GM12872 (cell line): ENCODE measurements at regions not wholly inside any gene's neighbourhood (a gene's known extent, or its start where the extent isn't known, plus 50 kb on each side); places are given as distances from the start of the nearest gene placed in this dataset.

Source experiments
- TF ChIP-seq, protein P1 (sequence below): IDR thresholded peaks from 3 replicates; pipeline ENCODE4 v1.5.1; 2011; ENCODE audit warnings: low read depth, mild to moderate bottlenecking, low read length, moderate library complexity; ENCODE audit not compliant: insufficient read depth

DNA sequence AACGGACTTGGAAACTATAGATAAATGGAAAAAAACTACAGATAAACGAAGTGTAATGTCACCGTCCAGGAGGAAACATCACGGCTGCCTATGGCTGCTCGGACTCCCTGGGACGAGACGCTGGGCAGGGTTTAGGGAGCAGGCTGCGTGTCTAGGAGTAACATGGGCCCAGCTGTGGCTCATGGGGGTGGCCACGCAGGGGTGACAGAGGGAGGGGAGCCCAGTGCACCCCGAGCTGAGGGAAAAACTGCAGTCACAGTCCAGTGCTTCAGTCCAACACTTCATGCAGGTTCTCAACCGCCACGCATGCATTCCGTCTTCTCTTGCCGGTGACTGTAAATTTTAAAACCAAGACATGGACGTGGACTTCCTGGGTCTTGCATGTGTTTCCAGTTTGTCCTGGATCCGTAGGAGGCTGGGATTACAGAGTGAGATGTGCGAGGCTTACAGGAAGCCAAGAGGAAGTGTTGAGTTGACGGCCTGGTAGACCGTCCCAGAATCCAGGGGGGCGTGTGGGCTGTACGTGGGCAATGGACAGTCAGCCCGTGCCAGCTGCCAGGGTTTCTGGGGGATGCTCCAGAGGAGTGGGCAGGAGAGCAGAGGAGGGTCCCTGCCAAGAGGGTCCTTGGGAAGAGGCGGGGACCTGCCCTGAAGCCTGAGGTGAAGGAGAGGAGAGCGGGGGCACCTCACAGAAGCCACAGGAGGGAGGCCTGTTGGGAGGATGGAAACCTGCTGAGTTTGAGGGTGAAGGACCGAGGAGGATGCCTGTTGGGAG lies 691.4 kb downstream of the BRD1 start:
- TF ChIP-seq, protein P1, sequence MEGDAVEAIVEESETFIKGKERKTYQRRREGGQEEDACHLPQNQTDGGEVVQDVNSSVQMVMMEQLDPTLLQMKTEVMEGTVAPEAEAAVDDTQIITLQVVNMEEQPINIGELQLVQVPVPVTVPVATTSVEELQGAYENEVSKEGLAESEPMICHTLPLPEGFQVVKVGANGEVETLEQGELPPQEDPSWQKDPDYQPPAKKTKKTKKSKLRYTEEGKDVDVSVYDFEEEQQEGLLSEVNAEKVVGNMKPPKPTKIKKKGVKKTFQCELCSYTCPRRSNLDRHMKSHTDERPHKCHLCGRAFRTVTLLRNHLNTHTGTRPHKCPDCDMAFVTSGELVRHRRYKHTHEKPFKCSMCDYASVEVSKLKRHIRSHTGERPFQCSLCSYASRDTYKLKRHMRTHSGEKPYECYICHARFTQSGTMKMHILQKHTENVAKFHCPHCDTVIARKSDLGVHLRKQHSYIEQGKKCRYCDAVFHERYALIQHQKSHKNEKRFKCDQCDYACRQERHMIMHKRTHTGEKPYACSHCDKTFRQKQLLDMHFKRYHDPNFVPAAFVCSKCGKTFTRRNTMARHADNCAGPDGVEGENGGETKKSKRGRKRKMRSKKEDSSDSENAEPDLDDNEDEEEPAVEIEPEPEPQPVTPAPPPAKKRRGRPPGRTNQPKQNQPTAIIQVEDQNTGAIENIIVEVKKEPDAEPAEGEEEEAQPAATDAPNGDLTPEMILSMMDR: no peak

DNA sequence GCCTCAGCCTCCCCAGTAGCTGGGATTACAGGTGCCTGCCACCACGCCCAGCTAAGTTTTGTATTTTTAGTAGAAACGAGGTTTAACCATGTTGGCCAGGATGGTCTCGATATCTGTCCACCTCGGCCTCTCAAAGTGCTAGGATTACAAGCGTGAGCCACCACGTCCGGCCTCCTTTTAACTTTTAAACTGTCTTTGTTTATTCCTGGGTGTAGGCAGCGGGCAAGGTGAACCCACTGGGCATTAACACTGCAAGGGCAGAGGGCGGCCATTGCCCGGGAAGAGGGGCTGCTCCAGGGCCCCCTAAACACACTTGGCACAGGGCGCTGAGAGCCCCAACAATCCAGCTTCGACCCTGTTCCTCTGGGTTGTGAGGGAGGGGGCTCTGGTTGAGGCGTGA lies 693.6 kb downstream of the BRD1 start:
- TF ChIP-seq, protein P1: no peak

DNA sequence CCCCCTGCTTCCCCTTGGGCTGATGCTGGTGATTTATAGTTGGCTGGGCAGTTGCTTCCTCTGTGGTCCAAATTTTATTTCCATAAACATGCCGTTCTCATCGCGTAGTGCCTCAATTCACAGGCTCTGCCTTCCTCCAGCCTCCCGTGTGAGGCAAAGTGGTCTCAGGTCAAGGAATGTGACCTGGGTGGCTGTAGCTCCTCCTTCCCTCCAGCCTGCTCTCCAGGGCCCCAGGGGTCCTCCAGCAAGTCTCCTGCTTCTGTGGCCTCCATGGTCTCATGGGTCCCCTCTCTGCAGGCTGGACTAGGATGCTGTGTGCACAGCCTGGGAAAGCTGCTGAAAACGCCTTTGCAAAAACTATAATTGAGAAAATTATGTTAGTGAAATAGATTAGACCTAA lies 694.1 kb downstream of the BRD1 start:
- TF ChIP-seq, protein P1: no peak

DNA sequence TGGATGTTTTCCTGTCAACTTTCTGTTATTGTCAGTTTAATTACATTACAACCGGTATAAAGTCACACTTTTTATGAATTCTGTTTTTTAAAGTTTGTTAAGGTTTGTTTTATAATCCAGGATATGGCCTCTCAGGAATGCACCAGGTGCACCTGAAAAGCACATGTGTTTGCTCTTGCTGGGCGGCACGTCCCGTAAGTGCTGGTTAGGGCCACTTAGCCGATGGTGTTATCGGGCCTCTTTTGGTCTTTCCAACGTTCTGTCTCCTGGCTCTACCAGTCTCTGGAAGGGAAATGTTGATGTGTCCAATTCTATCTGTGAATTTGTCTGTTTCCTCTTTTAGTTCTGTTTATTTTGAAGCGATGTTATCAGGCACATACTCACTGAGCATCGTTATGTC lies 695.7 kb downstream of the BRD1 start:
- TF ChIP-seq, protein P1: no peak

DNA sequence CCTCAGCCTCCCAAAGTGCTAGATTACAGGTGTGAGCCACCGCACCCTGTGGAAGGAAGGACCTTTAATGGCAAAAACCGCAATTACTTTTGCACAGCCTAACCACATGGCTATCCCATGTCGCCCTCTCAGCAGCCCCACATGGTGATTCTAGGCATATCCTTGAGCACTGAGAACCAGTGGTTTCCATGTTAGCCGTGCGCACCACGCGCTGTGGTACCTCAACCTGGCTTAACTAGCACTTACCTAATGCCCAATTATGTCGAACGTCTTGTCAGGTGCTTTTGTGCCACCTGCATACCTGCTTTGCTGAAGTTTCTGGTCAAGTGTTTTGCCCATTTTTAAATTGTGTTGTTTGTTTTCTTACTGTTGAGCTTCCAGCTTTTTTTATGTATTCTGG lies 697.9 kb downstream of the BRD1 start:
- TF ChIP-seq, protein P1: no peak

DNA sequence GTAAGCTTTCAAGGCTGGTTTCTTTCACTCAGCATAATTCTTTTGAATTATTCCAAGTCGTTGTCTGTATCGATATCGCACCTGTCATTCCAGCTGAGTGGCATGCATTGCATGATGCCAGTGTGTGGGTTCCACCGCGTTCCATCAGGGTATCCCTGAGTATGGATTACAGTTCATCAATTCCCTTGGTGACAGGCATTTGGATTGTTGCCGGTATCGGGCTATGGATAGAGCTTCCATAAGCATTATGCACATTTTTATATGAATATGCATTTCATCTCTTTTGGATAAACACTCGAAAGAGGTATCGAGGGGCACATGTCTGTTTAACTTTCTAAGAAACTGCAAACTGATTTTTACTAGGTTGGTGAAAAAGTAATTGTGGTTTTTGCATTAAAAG lies 698.8 kb downstream of the BRD1 start:
- TF ChIP-seq, protein P1: no peak

DNA sequence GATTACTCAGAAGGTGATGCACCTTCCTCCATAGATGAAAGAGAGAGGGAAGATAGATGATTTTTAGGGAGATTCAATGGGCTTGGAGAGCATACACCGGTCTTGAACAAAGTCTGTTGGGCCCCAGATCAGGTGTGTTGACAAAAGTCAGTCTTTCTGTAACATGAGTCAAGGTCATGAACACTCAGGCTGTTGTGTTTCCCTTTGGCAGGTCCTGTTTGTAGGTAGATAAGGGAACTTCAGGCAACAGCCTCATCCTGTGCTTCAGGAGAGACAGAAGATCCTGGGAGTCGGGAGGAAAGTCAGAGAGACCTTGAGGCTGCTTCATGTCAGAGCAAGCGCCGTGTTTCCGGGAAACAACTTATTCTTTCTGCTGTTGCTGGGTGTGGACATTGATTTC lies 703.1 kb downstream of the BRD1 start:
- TF ChIP-seq, protein P1: no peak
